ENCODE measurements at regions not wholly inside any gene's neighbourhood (a gene's known extent, or its start where the extent isn't known, plus 50 kb on each side); places are given as distances from the start of the nearest gene placed in this dataset.
"Not testable (repeated sequence)": the region's sequence is repeated elsewhere in the genome, so short reads cannot be mapped to it uniquely, and the experiment has no call there.

- DNase-seq = no peak
Observed at GRCh38 chr10:31124852-31125251, 93.2 kb upstream of the ZNF438 start.

- no peak for DNase-seq
Observed at GRCh38 chr10:31125789-31126188, 94.1 kb upstream of the ZNF438 start.

- no peak for DNase-seq
Observed at GRCh38 chr10:31126593-31126992, 94.9 kb upstream of the ZNF438 start.

- no peak for DNase-seq
Observed at GRCh38 chr10:31128536-31128935, 96.9 kb upstream of the ZNF438 start.

- DNase-seq = no peak
Observed at GRCh38 chr10:31129271-31129670, 97.6 kb upstream of the ZNF438 start.

GRCh38 chr10:31129880-31130405, 98.3 kb upstream of the ZNF438 start:
- no peak for DNase-seq

- DNase-seq = no peak
Observed at GRCh38 chr10:31130406-31130805, 98.7 kb upstream of the ZNF438 start.

GRCh38 chr10:31131251-31131650, 99.6 kb upstream of the ZNF438 start:
- no peak for DNase-seq

GRCh38 chr10:31132681-31133244, 101.1 kb upstream of the ZNF438 start:
- no peak for DNase-seq

- DNase-seq = no peak
Observed at GRCh38 chr10:31133251-31133791, 101.7 kb upstream of the ZNF438 start.

- DNase-seq = no peak
Observed at GRCh38 chr10:31133792-31134310, 102.2 kb upstream of the ZNF438 start.

- peak; percentile 23 for DNase-seq
Observed at GRCh38 chr10:31134311-31134952, 102.8 kb upstream of the ZNF438 start.

GRCh38 chr10:31135171-31135570, 103.5 kb upstream of the ZNF438 start:
- DNase-seq = no peak

- DNase-seq = not testable (repeated sequence)
Observed at GRCh38 chr10:31135791-31136190, 104.1 kb upstream of the ZNF438 start.

GRCh38 chr10:31136386-31136785, 104.7 kb upstream of the ZNF438 start:
- DNase-seq = no peak

- no peak for DNase-seq
Observed at GRCh38 chr10:31136930-31137885, 105.5 kb upstream of the ZNF438 start.

- DNase-seq = no peak
Observed at GRCh38 chr10:31138026-31138553, 106.4 kb upstream of the ZNF438 start.

- no peak for DNase-seq
Observed at GRCh38 chr10:31139497-31139896, 107.8 kb upstream of the ZNF438 start.

- DNase-seq = no peak
Observed at GRCh38 chr10:31140716-31141115, 109.1 kb upstream of the ZNF438 start.

GRCh38 chr10:31142026-31142425, 110.4 kb upstream of the ZNF438 start:
- DNase-seq = no peak

- DNase-seq = no peak
Observed at GRCh38 chr10:31143331-31143935, 111.8 kb upstream of the ZNF438 start.

GRCh38 chr10:31145986-31146385, 114.3 kb upstream of the ZNF438 start:
- no peak for DNase-seq
